ENCODE measurements at regions not wholly inside any gene's neighbourhood (a gene's known extent, or its start where the extent isn't known, plus 50 kb on each side); places are given as distances from the start of the nearest gene placed in this dataset.

DNA sequence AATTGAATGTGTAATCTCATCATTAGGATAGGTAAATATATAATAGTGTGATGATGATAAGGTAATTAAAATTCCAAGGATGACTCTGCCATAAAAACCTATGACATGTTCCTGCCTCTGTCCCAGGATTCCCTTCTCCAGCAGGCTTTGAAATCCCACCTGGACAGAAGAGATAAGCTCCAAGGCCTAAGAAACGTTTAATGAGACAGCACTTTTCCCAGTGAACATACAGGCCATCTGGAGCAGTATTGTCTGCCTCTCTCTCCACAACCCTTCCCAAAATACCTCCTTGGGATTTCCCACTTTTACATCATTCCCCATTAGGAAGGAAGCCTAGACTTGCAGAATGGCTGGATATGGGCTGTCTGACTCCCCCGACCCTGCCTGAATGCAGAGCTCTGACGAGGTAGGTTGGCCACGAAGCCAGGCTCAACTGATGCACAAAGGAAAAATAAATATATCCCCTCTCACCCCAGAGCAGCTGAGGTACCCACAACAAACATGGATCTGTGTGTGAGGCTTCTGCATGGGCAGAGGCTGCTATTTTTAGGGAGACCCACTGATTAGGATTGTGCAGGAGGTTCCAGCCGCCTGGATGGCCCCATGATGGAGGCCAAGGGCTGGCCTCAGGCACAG lies 71.0 kb downstream of the TMPRSS5 start:
- DNase-seq (ENCODE audit: low read depth, low spot score) = no peak

DNA sequence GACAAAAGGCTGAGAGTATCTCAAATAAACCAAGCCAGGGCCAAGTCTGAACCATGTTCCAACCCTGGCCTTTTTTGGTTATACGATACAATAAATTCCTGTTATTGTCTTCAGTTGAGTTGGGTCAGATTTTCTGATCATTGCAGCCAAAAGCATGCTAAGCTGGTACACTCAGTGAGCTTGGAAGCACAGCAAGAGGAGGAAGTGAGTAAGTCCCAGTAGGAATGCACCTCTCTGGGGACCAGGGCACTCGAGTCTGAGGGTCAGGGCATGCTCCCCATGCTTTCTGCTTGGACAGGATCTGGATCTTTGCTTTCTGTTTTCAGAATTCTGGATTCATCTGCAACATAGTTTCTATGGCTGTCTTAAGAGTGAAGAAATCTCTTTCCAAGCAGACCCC lies 73.1 kb downstream of the TMPRSS5 start:
- no peak for DNase-seq (ENCODE audit: low read depth, low spot score)

DNA sequence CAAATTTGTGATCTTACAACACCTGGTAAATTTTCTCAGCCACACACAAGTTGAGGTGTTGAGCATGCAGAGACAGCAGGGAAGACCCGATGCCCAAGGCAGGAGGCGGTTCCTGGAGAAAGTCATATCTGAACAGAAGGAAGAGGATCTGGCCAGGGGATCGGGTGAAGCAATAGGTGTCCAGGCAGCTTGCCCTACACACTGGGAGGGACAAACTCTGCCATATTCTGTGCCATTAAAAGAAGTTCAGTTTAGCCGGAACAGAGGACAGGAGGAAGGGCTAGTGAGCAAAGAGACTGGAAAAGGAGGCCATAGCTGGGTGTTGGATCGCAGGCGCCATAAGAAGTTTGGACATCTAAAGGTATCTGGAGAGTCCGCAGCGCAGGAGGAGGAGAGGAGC lies 76.5 kb downstream of the TMPRSS5 start:
- DNase-seq (ENCODE audit: low read depth, low spot score) = no peak

- DNase-seq (ENCODE audit: low read depth, low spot score) = no peak
Measured at GRCh38 chr11:113628912-113629311, 77.2 kb downstream of the TMPRSS5 start.

- no peak for DNase-seq (ENCODE audit: low read depth, low spot score)
Measured at GRCh38 chr11:113627946-113628345, 78.2 kb downstream of the TMPRSS5 start.

GRCh38 chr11:113627297-113627696 lies 78.8 kb downstream of the TMPRSS5 start:
- DNase-seq (ENCODE audit: low read depth, low spot score) = no peak

DNA sequence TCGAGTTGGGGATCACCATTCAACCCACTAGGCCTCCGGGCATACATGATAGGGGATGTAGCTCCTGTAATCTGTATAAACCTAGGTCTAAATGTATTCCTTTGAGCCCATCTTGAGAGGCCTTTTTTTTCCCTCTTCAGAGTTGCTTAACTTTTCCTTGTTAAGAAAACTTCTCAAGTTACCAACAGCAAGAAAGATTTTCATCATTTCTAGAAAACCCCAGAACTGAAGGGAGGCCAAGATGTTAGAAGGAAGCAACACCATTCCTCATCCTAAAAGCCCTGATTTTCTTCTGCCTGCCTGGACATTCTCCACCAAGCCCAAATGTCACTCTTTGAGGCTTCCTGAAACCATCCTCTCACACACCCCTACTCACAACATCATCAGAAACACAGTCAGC lies 79.4 kb downstream of the TMPRSS5 start:
- no peak for DNase-seq (ENCODE audit: low read depth, low spot score)

DNA sequence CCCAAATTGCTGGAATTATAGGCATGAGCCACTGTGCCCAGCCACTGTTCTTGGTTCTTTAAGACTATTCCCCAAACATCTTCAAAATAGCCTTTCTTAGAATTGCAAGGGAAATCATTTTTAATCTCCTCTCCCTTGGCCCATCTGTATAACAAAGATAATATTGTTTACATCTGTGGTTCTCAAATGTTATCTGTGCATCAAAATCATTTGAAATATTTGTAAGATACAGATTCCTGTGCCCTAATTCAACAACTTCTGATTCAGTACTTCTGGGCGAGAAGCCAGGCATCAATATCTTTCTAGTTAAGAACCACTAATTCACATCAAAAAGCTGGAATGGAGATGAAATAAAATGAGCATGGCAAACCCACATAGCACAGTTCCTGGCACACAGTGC lies 83.0 kb downstream of the TMPRSS5 start:
- no peak for DNase-seq (ENCODE audit: low read depth, low spot score)

DNA sequence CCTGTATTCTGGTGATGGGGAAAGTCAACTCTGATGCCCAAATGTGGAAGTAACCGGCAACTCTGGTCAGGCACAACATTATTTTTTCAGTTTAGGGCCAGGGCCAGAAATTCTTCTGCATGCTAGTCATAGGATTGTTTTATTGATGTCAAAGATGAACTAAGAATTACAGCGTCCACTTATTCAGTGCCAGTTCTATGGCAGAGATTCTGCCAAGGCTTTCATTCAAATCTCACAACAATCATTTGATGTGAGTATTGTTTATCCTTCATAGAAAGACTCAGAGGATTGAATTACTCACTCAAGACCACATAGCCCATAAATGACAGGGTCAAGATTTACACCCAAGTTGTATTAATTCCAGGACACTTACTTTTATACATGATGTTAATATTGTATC lies 87.7 kb downstream of the TMPRSS5 start:
- no peak for DNase-seq (ENCODE audit: low read depth, low spot score)

- DNase-seq (ENCODE audit: low read depth, low spot score) = no peak
Measured at GRCh38 chr11:113615773-113616172, 90.3 kb downstream of the TMPRSS5 start.

- no peak for DNase-seq (ENCODE audit: low read depth, low spot score)
Measured at GRCh38 chr11:113615098-113615497, 91.0 kb downstream of the TMPRSS5 start.

DNA sequence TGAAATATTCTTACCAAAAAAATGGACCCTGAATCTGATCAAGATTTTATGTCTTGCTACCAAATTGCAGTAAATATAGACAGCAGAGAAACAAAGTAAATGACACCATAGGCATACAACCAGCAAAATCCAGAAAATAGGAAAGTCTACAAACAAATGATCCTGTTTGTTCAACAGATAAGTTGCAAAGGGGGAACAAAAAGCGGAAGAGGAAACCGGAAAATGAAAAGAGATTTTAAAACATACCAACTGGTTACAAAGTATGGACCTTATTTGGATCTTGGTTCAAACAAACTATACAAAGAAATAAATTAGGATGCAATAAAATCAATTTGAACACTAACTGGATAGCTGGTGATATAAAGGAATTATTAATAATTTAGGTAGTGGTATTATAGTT lies 92.0 kb downstream of the TMPRSS5 start:
- no peak for DNase-seq (ENCODE audit: low read depth, low spot score)

- no peak for DNase-seq (ENCODE audit: low read depth, low spot score)
Measured at GRCh38 chr11:113613619-113614018, 92.5 kb downstream of the TMPRSS5 start.

GRCh38 chr11:113604186-113604585 lies 101.9 kb downstream of the TMPRSS5 start:
- no peak for DNase-seq (ENCODE audit: low read depth, low spot score)

DNA sequence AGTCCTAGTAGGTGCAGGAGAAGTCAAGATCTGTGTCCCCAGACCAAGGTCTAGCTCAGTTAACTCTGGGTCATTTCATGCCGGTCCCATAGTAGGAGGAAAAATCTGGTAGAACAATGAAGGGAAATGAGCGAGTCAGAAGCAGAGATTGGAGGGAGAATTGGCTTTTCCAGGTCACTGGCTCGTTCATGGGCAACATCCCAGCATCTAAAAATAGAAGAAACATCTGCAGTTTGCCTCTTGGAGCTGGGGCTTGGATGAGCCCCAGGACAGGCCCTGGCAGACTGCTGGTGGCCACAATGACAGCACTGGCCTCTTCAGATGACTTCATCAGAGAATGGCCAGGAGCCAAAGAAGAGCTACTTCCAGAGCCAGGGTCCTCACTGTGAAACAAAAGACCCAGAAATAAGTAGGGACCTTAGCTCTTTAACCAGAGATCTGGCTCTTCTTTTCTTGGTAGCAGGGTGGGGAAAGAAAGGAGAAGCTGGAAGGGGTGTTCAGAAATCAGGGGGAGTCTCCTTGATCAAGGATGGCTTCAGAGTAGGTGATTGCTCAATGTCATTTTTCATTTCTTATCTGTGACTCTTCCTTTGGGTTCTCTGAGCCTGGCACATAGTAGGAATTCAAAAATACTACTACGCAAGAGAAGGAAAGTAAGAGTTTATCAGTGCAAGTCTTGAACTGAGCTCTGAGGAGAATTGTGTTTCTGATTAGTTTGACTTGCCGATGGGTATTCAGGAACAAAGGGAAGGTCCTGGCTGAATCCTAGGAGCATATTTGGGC lies 102.6 kb downstream of the TMPRSS5 start:
- no peak for DNase-seq (ENCODE audit: low read depth, low spot score)

DNA sequence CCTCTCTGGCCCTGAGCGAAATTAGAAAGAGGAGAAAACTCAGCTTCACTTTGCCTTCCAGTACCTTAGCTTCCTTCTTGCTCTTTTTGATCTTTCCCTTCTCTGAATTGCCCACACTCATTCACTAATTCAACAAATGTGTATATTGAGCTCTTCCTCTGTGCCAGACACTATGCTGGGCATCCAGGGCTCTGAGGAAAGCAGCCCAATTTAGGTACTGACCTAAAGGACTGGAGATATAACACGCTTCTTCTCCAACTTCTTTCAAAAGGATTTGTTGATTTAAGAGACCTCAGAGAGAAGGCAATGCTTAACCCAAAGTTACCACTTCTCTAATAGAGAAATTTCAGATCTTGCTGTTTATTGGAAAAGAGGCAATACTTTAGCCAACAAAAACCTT lies 103.6 kb downstream of the TMPRSS5 start:
- DNase-seq (ENCODE audit: low read depth, low spot score) = no peak

DNA sequence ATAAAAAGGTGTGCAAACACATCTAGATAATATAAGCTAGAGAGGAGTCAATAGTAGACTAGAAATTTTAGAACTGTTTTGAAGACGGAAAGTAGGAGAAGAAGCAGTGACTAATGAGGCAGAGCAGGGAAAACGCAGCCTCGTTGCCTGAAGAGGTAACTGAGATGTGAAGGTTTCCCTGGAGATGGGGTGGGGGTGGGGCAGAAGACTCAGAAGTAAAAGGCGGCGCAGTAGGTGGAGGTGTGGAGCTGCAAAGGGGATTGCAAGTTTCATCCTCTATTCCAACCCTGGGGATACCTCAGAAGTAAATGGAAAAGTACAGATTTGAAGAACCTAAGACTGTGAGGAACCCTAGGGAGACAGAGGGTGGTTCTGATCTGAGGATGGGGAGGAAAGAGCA lies 109.5 kb downstream of the TMPRSS5 start:
- DNase-seq (ENCODE audit: low read depth, low spot score) = no peak

- no peak for DNase-seq (ENCODE audit: low read depth, low spot score)
Measured at GRCh38 chr11:113595810-113596594, 110.1 kb downstream of the TMPRSS5 start.

DNA sequence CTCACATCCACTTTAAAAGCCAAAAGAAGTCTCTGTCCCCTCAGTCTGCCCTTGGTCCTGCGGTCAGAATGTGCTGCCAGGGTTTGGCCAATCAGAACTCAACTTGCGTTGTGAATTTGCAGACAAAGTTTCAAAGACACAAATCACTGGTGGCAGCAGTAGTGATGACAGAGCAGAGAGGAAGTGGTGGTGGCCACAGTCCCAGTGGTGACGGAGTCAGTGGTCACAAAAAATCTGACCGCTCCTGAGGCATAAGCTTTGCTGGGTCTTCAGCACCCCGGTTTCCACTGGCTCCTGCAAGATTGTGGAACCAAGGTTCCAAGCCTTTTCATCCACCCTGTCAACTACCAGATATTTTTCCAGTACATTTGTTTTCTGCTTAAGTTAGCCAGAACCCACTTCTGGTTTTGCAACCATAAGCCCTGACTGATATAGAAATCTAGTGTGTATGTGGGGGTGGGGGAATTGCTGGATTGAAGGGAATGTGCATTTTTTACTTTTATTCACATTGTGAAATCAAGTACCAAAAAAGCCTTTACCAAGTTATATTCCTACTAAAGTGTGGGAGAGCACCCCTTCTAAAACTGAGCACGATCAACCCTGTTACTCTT lies 112.3 kb downstream of the TMPRSS5 start:
- DNase-seq (ENCODE audit: low read depth, low spot score) = no peak

DNA sequence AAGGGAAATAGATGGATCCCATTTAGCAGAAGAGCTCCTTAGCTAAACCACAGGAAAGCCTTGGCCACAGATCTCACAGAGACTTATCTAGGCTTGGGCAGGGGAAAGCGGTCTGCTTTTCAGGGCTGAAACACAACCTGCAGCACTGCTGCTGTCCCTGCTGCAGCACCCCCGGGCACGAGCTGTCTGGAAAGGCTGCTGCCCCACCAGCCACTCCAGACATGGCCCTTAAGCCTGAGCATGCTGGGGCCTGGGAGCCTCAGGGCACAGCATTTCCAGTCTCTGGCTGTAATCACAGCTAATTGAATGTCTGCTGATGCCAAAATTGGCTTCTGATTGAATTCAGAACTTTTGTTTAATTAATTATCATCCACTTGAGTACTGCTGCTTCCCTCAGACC lies 115.0 kb downstream of the TMPRSS5 start:
- DNase-seq (ENCODE audit: low read depth, low spot score) = no peak

- DNase-seq (ENCODE audit: low read depth, low spot score) = no peak
Measured at GRCh38 chr11:113587308-113587739, 112.1 kb upstream of the DRD2 start.

DNA sequence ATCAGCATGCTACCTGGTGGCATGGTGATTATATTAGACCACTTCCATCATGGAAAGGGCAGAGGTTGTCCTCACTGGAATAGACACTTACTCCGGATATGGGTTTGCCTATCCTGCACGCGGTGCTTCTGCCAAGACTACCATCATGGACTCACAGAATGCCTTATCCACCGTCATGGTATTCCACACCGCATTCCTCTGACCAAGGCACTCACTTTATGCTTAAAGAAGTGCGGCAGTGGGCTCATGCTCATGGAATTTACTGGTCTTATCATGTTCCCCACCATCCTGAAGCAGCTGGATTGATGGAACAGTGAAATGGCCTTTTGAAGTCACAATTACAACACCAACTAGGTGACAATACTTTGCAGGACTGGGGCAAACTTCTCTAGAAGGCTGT lies 109.2 kb upstream of the DRD2 start:
- DNase-seq (ENCODE audit: low read depth, low spot score) = no peak
